Lower leg skin (tissue), 3 donors: ENCODE measurements at regions not wholly inside any gene's neighbourhood (a gene's known extent, or its start where the extent isn't known, plus 50 kb on each side); places are given as distances from the start of the nearest gene placed in this dataset.

ENCODE experiments used
- CTCF ChIP-seq, 3 donors: fragments of 450-650 bp; IDR thresholded peaks; one replicate each; pipeline ENCODE4 v1.5.1; 2016; ENCODE audit warnings: antibody characterized with exemption in 3 of 3, mild to moderate bottlenecking in 3 of 3, moderate library complexity in 2 of 3
- POLR2A ChIP-seq, 2 donors: fragments of 450-650 bp; IDR thresholded peaks; one replicate each; pipeline ENCODE4 v1.6.1; 2016 to 2017; ENCODE audit warnings: antibody characterized with exemption in 2 of 2, mild to moderate bottlenecking in 1 of 2, moderate library complexity in 1 of 2

GRCh38 chr5:97425511-97425910 lies 242.5 kb upstream of the RIOK2 start:
- TF ChIP-seq CTCF (IDR thresholded peaks at IDR 0.05): no peak
- no peak for TF ChIP-seq POLR2A (IDR thresholded peaks at IDR 0.05)
